ENCODE measurements at regions not wholly inside any gene's neighbourhood (a gene's known extent, or its start where the extent isn't known, plus 50 kb on each side); places are given as distances from the start of the nearest gene placed in this dataset.

GRCh38 chr15:53033709-53034108, 243.6 kb upstream of the ONECUT1 start:
- POLR2A ChIA-PET: no interaction called here
- no peaks in the 10 kb centered on the region for H3K79me2 ChIP-seq (ENCODE audit: insufficient read depth, low read length)
- H3K9me3 ChIP-seq (ENCODE audit: control insufficient read depth in 1 of 2, insufficient read depth in 1 of 2, low read depth in 1 of 2, low read length in 2 of 2): no peaks in the 10 kb centered on the region
- CTCF ChIA-PET: no interaction called here
- H3K9ac ChIP-seq (ENCODE audit: low read length): no peak overlapping the region
- no peak overlapping the region for H3K4me2 ChIP-seq (ENCODE audit: low read length)
- H3K27me3 ChIP-seq (ENCODE audit: insufficient read depth, low read length): no peaks in the 10 kb centered on the region
- BruUV-seq (replicated peaks): no TSS peak
- intact Hi-C loops (cut with micrococcal nuclease): no loop called here
- no peak for DNase-seq (ENCODE audit: low read depth, low spot score)
- H2AFZ ChIP-seq (ENCODE audit: low read depth, low read length, poor library complexity, severe bottlenecking): no peak overlapping the region
- H4K20me1 ChIP-seq (ENCODE audit: insufficient read depth): no peaks in the 10 kb centered on the region
- no peak overlapping the region for H3K4me3 ChIP-seq (replicated peaks in 1 of 2; ENCODE audit: low read depth in 1 of 2, low read length in 2 of 2)
- no peak overlapping the region for H3K27ac ChIP-seq (ENCODE audit: low read depth, low read length)
- no peaks in the 10 kb centered on the region for H3K36me3 ChIP-seq (ENCODE audit: control insufficient read depth in 1 of 2, insufficient read depth in 2 of 2, low read length in 2 of 2)
- no peak for TF ChIP-seq ZFX (IDR thresholded peaks at IDR 0.05)
- TF ChIP-seq FOSL1 (IDR thresholded peaks at IDR 0.05; ENCODE audit: low read depth): no peak
- no peak for TF ChIP-seq EGR1 (IDR thresholded peaks at IDR 0.05; ENCODE audit: low read depth)
- no peak for TF ChIP-seq ATF3 (IDR thresholded peaks at IDR 0.05)
- TF ChIP-seq POLR2A (IDR thresholded peaks at IDR 0.05; ENCODE audit: borderline replicate concordance, extremely low read depth, insufficient read depth, insufficient read length): no peak
- no peak for TF ChIP-seq SRF (IDR thresholded peaks at IDR 0.05; ENCODE audit: low read depth)
- no peak for TF ChIP-seq YY1 (IDR thresholded peaks at IDR 0.05; ENCODE audit: extremely low read depth, insufficient replicate concordance, low read depth, low read length)
- no peak for TF ChIP-seq ZBTB33 (IDR thresholded peaks at IDR 0.05; ENCODE audit: extremely low read depth, insufficient replicate concordance, low read length)
- TF ChIP-seq SIN3A (IDR thresholded peaks at IDR 0.05; ENCODE audit: low read depth): no peak
- TF ChIP-seq EZH2phosphoT487 (IDR thresholded peaks at IDR 0.05; ENCODE audit: borderline replicate concordance): no peak
- H3K9me2 ChIP-seq (ENCODE audit: insufficient read depth): no peaks in the 10 kb centered on the region
- ATAC-seq: no peak
- RAD21 ChIA-PET (ENCODE audit: low non-redundant PET in 1 of 2, low total read pairs in 2 of 2, uncharacterized antibody in 2 of 2, unreplicated experiment in 2 of 2): no interaction called here
- no peaks in the 10 kb centered on the region for H3K4me1 ChIP-seq (ENCODE audit: control insufficient read depth in 1 of 2, insufficient read depth in 2 of 2, low read length in 2 of 2)
